LNCAP (cell line): ENCODE measurements at regions not wholly inside any gene's neighbourhood (a gene's known extent, or its start where the extent isn't known, plus 50 kb on each side); places are given as distances from the start of the nearest gene placed in this dataset.

Experiments used
- TF ChIP-seq, protein P1 (sequence below): fragments of 450-650 bp; IDR thresholded peaks from 2 replicates; pipeline ENCODE4 v1.5.1; 2017; ENCODE audit warnings: mild to moderate bottlenecking

DNA sequence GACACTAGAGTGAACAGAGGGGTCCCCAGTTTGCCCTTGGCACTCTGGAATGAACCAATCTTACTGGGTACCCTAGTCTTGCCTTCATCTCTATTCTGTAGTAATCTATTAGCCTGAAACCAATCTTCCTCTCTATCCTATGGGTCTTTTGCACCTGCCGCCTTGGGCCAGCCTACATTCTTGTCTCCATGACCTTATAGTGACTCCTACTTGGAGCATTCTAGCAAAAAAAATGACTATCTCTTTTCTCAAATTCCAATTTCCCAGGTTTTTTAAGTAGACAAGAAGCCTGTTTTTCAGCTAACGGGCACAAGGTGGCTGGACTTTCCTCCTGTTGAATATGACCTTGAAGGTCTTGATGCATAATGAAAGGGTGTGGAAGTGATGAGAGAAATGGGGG lies 568.7 kb downstream of the TRAM1L1 start:
- TF ChIP-seq, protein P1, sequence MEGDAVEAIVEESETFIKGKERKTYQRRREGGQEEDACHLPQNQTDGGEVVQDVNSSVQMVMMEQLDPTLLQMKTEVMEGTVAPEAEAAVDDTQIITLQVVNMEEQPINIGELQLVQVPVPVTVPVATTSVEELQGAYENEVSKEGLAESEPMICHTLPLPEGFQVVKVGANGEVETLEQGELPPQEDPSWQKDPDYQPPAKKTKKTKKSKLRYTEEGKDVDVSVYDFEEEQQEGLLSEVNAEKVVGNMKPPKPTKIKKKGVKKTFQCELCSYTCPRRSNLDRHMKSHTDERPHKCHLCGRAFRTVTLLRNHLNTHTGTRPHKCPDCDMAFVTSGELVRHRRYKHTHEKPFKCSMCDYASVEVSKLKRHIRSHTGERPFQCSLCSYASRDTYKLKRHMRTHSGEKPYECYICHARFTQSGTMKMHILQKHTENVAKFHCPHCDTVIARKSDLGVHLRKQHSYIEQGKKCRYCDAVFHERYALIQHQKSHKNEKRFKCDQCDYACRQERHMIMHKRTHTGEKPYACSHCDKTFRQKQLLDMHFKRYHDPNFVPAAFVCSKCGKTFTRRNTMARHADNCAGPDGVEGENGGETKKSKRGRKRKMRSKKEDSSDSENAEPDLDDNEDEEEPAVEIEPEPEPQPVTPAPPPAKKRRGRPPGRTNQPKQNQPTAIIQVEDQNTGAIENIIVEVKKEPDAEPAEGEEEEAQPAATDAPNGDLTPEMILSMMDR = no peak

DNA sequence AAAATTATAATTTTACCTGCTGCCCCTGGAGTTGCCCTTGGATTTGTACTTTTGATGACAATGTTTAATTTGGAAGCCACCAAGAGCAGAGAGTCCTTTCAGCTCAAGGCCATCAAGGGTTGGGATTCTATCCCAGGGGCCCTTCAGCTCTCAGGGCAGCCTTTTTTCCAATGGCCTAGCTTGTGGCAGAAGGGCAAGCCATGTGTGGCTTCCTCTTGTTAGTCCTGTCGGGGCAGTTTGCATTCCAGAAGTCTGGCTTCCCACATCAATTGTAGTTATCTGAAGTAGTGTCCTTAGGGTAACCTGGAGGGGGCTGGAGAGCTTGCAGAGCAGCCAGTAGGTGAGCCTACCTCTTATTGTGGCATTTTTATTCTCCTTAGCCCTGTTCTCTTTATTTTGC lies 569.4 kb downstream of the TRAM1L1 start:
- TF ChIP-seq, protein P1 = no peak

DNA sequence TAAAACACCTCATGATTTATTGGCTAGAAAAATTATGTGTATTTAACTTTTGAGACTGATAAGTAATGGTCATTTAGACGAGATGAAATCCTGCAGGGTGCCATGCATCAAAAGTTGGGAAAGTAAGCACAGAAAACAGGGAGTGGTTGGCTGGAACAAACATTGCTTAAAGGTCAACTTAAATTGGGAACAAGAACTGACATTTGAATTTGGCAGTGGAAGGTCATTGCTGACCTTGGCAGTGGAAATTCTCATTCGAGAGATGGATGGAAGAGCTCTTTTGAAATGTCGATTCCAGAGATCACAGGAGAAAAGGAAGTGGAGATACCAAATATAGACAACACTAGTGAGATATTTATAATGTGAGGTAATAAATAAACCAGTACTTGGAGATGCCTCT lies 572.8 kb downstream of the TRAM1L1 start:
- TF ChIP-seq, protein P1 = no peak

DNA sequence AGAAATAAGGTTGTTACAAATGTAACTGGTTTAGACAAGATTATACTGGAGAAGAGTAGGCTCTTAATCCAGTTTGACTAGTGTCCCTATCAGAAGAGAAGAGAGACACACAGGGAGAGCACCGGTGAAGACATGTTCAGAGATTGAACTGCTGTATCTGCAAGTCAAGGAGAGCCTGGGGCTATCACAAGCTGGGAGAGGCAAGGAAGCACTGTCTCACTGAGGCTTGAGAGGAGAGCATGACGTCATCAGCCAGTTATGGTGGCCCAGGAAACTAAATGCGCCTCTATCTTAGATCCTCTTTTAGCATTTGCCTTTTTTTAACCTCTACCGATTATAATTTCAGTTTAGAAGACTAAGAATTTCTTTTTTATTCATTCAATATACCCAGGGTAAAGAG lies 583.4 kb downstream of the TRAM1L1 start:
- TF ChIP-seq, protein P1 = no peak

DNA sequence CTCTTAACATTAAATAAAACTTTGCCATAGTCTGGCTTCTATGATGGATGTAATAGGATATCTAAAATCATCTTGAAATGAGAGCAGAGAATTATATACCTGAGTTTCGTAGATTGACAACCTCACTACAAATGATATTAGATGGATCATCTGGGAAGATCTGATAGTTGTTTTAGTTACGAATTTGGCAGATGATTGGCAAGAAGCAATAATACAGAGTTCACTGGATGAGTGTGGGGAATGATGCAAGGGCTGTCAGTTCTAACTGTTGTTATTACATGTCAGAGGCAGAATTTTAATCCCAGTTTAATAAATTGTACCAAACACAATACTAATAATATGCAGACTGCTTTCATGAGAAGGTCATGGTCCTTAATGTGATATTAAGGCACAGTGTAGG lies 585.2 kb downstream of the TRAM1L1 start:
- TF ChIP-seq, protein P1 = no peak

DNA sequence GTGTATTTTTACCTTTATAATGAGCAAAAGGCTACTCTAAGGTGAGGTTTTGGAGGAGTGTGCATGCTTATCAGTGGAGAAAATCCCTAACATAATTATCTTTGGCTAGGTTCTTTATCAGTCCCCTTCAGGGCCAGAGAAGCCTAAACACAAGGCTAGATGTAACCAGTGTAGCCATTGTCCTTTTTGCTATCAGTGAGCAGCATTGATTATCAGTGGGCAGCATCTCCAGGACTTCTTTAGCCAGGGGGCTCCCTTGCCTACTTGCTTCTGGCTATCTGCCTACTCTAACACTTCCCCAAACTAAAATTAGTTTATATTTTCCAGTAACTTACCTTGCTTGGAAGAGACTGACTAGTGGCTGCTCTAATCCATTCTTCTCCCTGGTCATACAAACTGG lies 595.6 kb downstream of the TRAM1L1 start:
- TF ChIP-seq, protein P1 = no peak

DNA sequence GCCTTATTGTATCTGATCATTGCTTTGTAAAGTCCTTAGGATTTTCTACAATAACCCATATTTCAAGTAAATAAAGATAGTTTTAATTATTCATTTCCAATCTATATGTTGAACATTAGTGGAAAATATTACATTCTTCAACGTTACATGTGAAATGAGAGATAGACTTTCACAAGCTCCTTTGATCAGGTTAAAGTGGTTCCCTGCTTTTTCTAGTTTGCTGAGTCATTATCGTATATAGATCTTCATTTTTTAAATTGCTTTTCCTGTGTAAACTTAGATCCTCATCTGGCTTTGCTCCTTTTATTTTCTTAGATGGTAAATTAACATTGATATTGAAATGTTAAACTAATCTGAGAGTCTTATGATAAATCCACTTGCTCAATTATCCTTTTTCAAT lies 599.0 kb downstream of the TRAM1L1 start:
- TF ChIP-seq, protein P1 = no peak

DNA sequence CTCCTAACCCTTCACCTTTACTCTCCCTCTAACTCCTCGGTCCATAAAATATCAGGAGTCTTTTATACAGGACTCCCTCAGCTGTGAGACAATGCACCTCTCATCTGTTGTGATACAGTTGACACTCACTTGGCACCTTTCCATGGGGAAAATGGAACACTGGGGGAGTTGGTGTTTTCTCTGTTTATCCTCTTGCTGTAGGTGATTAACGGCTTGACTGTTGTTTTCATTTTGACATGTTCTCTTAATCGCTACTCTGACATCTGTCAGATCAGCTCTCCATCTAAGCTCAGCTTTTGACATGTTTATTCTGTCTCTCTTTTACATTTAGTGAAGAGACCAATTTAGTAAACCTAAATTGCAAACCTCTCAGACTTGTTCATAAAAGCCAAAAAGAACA lies 604.8 kb downstream of the TRAM1L1 start:
- TF ChIP-seq, protein P1 = no peak
